Ishikawa (cell line): ENCODE measurements at regions not wholly inside any gene's neighbourhood (a gene's known extent, or its start where the extent isn't known, plus 50 kb on each side); places are given as distances from the start of the nearest gene placed in this dataset.

ENCODE experiments used
- CEBPB ChIP-seq: IDR thresholded peaks from 2 replicates; pipeline ENCODE4 v1.6.1; 2012
- CREB1 ChIP-seq: IDR thresholded peaks from 2 replicates; pipeline ENCODE4 v1.6.1; 2012; ENCODE audit warnings: low read depth
- EGR1 ChIP-seq: IDR thresholded peaks from 2 replicates; pipeline ENCODE4 v1.6.1; 2012
- EP300 ChIP-seq: IDR thresholded peaks from 2 replicates; pipeline ENCODE4 v1.6.1; 2012; ENCODE audit warnings: borderline replicate concordance
- FOXM1 ChIP-seq: IDR thresholded peaks from 2 replicates; pipeline ENCODE4 v1.6.1; 2012; ENCODE audit warnings: low read depth, borderline replicate concordance
- MAX ChIP-seq: IDR thresholded peaks from 2 replicates; pipeline ENCODE4 v1.6.1; 2012
- NFIC ChIP-seq: IDR thresholded peaks from 2 replicates; pipeline ENCODE4 v1.6.1; 2012
- RAD21 ChIP-seq: IDR thresholded peaks from 2 replicates; pipeline ENCODE4 v1.6.1; 2012; ENCODE audit warnings: low read depth
- REST ChIP-seq: IDR thresholded peaks from 2 replicates; pipeline ENCODE4 v1.6.1; 2012; ENCODE audit warnings: low read depth, mild to moderate bottlenecking
- TAF1 ChIP-seq: IDR thresholded peaks from 2 replicates; pipeline ENCODE4 v1.6.1; 2012; ENCODE audit warnings: low read depth, mild to moderate bottlenecking
- TCF12 ChIP-seq: IDR thresholded peaks from 2 replicates; pipeline ENCODE4 v1.6.1; 2012; ENCODE audit warnings: low read depth
- TEAD4 ChIP-seq: IDR thresholded peaks from 2 replicates; pipeline ENCODE4 v1.6.1; 2012
- USF1 ChIP-seq: IDR thresholded peaks from 2 replicates; pipeline ENCODE4 v1.6.1; 2012
- YY1 ChIP-seq: IDR thresholded peaks from 2 replicates; pipeline ENCODE4 v1.6.1; 2012; ENCODE audit warnings: low read depth
- ZBTB7A ChIP-seq: IDR thresholded peaks from 2 replicates; pipeline ENCODE4 v1.6.1; 2012; ENCODE audit warnings: low read depth

- no peak for TF ChIP-seq CREB1
- no peak for TF ChIP-seq EP300
- TF ChIP-seq TAF1, result no peak
- TF ChIP-seq REST, result no peak
- no peak for TF ChIP-seq ZBTB7A
- TF ChIP-seq TEAD4, result no peak
- TF ChIP-seq FOXM1, result no peak
- no peak for TF ChIP-seq USF1
- no peak for TF ChIP-seq NFIC
- TF ChIP-seq MAX, result no peak
Measured at GRCh38 chr4:11545651-11546050, 117.0 kb upstream of the HS3ST1 start.

- TF ChIP-seq TCF12 (no peak), USF1 (no peak), CEBPB (no peak), EP300 (no peak), ZBTB7A (no peak), YY1 (no peak), TEAD4 (no peak), RAD21 (no peak), MAX (no peak), CREB1 (no peak), NFIC (no peak), EGR1 (no peak), REST (no peak), FOXM1 (no peak), TAF1 (no peak)
Measured at GRCh38 chr4:11544211-11544610, 115.5 kb upstream of the HS3ST1 start.

GRCh38 chr4:11543706-11544105, 115.0 kb upstream of the HS3ST1 start:
- TF ChIP-seq EGR1, result no peak
- no peak for TF ChIP-seq CEBPB
- no peak for TF ChIP-seq TEAD4
- no peak for TF ChIP-seq NFIC
- no peak for TF ChIP-seq TCF12
- no peak for TF ChIP-seq TAF1
- no peak for TF ChIP-seq EP300
- TF ChIP-seq ZBTB7A, result no peak
- no peak for TF ChIP-seq MAX
- no peak for TF ChIP-seq CREB1
- TF ChIP-seq RAD21, result no peak
- no peak for TF ChIP-seq FOXM1
- TF ChIP-seq USF1, result no peak
- no peak for TF ChIP-seq YY1
- no peak for TF ChIP-seq REST

- no peak for TF ChIP-seq MAX
- TF ChIP-seq EGR1, result no peak
- no peak for TF ChIP-seq NFIC
- no peak for TF ChIP-seq USF1
- no peak for TF ChIP-seq TAF1
- no peak for TF ChIP-seq RAD21
- no peak for TF ChIP-seq TCF12
- no peak for TF ChIP-seq TEAD4
- no peak for TF ChIP-seq ZBTB7A
- no peak for TF ChIP-seq EP300
- TF ChIP-seq REST, result no peak
Measured at GRCh38 chr4:11542952-11543351, 114.3 kb upstream of the HS3ST1 start.
